ENCODE measurements at regions not wholly inside any gene's neighbourhood (a gene's known extent, or its start where the extent isn't known, plus 50 kb on each side); places are given as distances from the start of the nearest gene placed in this dataset.
A peak's percentile ranks its signal among the peaks of the same experiment; 100 is the strongest.
"Not testable (repeated sequence)": the region's sequence is repeated elsewhere in the genome, so short reads cannot be mapped to it uniquely, and the experiment has no call there.

- Mint-ChIP-seq H3K27ac (ENCODE audit: unreplicated experiment) (peak overlapping the region; percentile 8), H3K27me3 (ENCODE audit: low read depth) (peaks cover 4% of the 10 kb centered on the region), H3K4me3 (ENCODE audit: unreplicated experiment) (no peak overlapping the region), H3K9me3 (ENCODE audit: low read depth) (no peaks in the 10 kb centered on the region), H3K36me3 (ENCODE audit: low read depth) (peaks cover 1% of the 10 kb centered on the region), H3K4me1 (ENCODE audit: low read depth) (peaks cover 12% of the 10 kb centered on the region)
- no peak for DNase-seq (ENCODE audit: low spot score)
- TF ChIP-seq CTCF (IDR thresholded peaks at IDR 0.05): no peak
Observed at GRCh38 chr15:29988701-29989100, 94.1 kb upstream of the GOLGA8J start.

GRCh38 chr15:29986946-29987345, 95.8 kb upstream of the GOLGA8J start:
- Mint-ChIP-seq H3K9me3 (ENCODE audit: low read depth) (no peaks in the 10 kb centered on the region), H3K36me3 (ENCODE audit: low read depth) (peaks cover 1% of the 10 kb centered on the region), H3K27me3 (ENCODE audit: low read depth) (peaks cover 2% of the 10 kb centered on the region), H3K4me3 (ENCODE audit: unreplicated experiment) (no peak overlapping the region), H3K4me1 (ENCODE audit: low read depth) (peaks cover 18% of the 10 kb centered on the region), H3K27ac (ENCODE audit: unreplicated experiment) (no peak overlapping the region)
- DNase-seq (ENCODE audit: low spot score): no peak
- TF ChIP-seq CTCF (IDR thresholded peaks at IDR 0.05): no peak

- peak overlapping the region; percentile 81 for H3K27ac Mint-ChIP-seq (ENCODE audit: unreplicated experiment)
- H3K36me3 Mint-ChIP-seq (ENCODE audit: low read depth): peaks cover 1% of the 10 kb centered on the region
- no peak for DNase-seq (ENCODE audit: low spot score)
- H3K9me3 Mint-ChIP-seq (ENCODE audit: low read depth): no peaks in the 10 kb centered on the region
- no peak overlapping the region for H3K4me3 Mint-ChIP-seq (ENCODE audit: unreplicated experiment)
- H3K27me3 Mint-ChIP-seq (ENCODE audit: low read depth): peaks cover 12% of the 10 kb centered on the region
- H3K4me1 Mint-ChIP-seq (ENCODE audit: low read depth): peaks cover 15% of the 10 kb centered on the region
- TF ChIP-seq CTCF (IDR thresholded peaks at IDR 0.05): no peak
Observed at GRCh38 chr15:29978411-29979382, 104.1 kb upstream of the GOLGA8J start.

- DNase-seq (ENCODE audit: low spot score); H3K4me3 Mint-ChIP-seq (ENCODE audit: unreplicated experiment); H3K36me3 Mint-ChIP-seq (ENCODE audit: low read depth); H3K27ac Mint-ChIP-seq (ENCODE audit: unreplicated experiment): not testable (repeated sequence)
- H3K9me3 Mint-ChIP-seq (ENCODE audit: low read depth): peaks cover 13% of the 10 kb centered on the region
- peaks cover 21% of the 10 kb centered on the region for H3K27me3 Mint-ChIP-seq (ENCODE audit: low read depth)
- H3K4me1 Mint-ChIP-seq (ENCODE audit: low read depth): peaks cover 14% of the 10 kb centered on the region
Observed at GRCh38 chr15:29974056-29974455, 108.7 kb upstream of the GOLGA8J start.

DNA sequence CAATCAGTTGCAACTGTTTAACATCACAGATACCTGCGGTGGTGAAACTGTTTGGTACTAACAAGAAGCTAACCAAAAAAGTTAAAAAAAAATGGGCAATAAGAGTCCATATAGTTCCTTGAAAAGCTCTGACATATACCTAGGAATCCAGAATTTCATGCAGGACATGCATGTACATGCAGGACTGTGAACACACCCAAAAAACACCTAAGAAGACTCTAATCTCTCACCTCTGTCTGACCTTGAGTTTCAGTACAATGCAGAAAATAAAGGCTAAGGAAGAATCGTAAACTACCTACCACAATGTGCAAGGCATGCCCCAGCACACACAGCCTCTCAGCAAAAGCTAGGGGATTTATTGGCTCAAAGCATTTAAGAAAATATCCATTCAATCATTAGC, 110.7 kb upstream of the GOLGA8J start:
- peaks cover 13% of the 10 kb centered on the region for H3K9me3 Mint-ChIP-seq (ENCODE audit: low read depth)
- peaks cover 21% of the 10 kb centered on the region for H3K27me3 Mint-ChIP-seq (ENCODE audit: low read depth)
- TF ChIP-seq CTCF (IDR thresholded peaks at IDR 0.05): no peak
- no peak overlapping the region for H3K27ac Mint-ChIP-seq (ENCODE audit: unreplicated experiment)
- DNase-seq (ENCODE audit: low spot score): no peak
- H3K4me3 Mint-ChIP-seq (ENCODE audit: unreplicated experiment): no peak overlapping the region
- H3K4me1 Mint-ChIP-seq (ENCODE audit: low read depth): peaks cover 9% of the 10 kb centered on the region
- H3K36me3 Mint-ChIP-seq (ENCODE audit: low read depth): peaks cover 7% of the 10 kb centered on the region

- Mint-ChIP-seq H3K27ac (ENCODE audit: unreplicated experiment) (no peak overlapping the region), H3K36me3 (ENCODE audit: low read depth) (peaks cover 6% of the 10 kb centered on the region), H3K4me1 (ENCODE audit: low read depth) (peaks cover 9% of the 10 kb centered on the region), H3K4me3 (ENCODE audit: unreplicated experiment) (peak overlapping the region; percentile 1), H3K27me3 (ENCODE audit: low read depth) (peaks cover 20% of the 10 kb centered on the region), H3K9me3 (ENCODE audit: low read depth) (peaks cover 13% of the 10 kb centered on the region)
- TF ChIP-seq CTCF (IDR thresholded peaks at IDR 0.05): no peak
- DNase-seq (ENCODE audit: low spot score): no peak
Observed at GRCh38 chr15:29970402-29970695, 112.4 kb upstream of the GOLGA8J start.

Measured in chondrocyte (in vitro differentiated cells).